ENCODE measurements at regions not wholly inside any gene's neighbourhood (a gene's known extent, or its start where the extent isn't known, plus 50 kb on each side); places are given as distances from the start of the nearest gene placed in this dataset.

DNA sequence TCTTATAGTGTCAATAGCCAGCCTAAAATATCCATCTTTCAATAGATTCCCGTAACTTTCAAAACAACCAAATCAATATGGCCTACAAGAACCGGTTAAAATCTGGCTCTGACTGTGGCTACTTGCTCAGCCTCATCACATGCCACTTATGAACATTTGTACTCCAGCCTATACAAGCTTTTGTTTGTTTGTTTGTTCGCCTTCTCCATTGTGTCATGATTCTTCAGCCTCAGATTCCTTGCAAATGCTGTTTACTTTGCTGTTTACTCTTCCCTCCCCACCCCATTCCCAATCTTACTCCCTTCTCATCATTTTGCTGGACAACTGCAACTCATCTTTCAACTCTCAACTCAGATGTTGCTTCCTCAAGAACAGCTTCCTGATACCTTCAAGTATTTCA lies 161.2 kb downstream of the CAPZA3 start:
- in situ Hi-C loops (cut with MboI; ENCODE audit: low sequenced_read_pairs) (no loop called here), dilution Hi-C loops (cut with HindIII; ENCODE audit: low sequenced_read_pairs, unreplicated experiment) (no loop called here)

More for the DNA sequence above, 161.2 kb downstream of the CAPZA3 start:
- H3K14ac ChIP-seq (replicated peaks; ENCODE audit: low read depth, low read length): no peak overlapping the region
- no peaks in the 10 kb centered on the region; the same call in 1 of the 2 replicates for H3K27me3 ChIP-seq (ENCODE audit: control insufficient read depth, insufficient read depth, low read length)
- H3K4me2 ChIP-seq (ENCODE audit: low read depth, low read length): no peak overlapping the region
- H3K9me1 ChIP-seq (ENCODE audit: insufficient read depth, low read length): no peaks in the 10 kb centered on the region
- no peak overlapping the region for H2BK15ac ChIP-seq (ENCODE audit: low read depth, low read length)
- ChIA-PET CTCF (no interaction called here), POLR2A (ENCODE audit: unreplicated experiment) (interaction anchor here (0.6 kb wide), 1 partner anchor 17 kb away, joined by 3 read pairs; no protein-coding TSS in a partner anchor)
- no peak overlapping the region for H3K18ac ChIP-seq (ENCODE audit: low read depth, low read length)
- H3K9me3 ChIP-seq (ENCODE audit: control insufficient read depth, insufficient read depth, low read length): no peaks in the 10 kb centered on the region
- intact Hi-C loops (cut with micrococcal nuclease): no loop called here
- no peak overlapping the region for H2AFZ ChIP-seq (replicated peaks; ENCODE audit: low read length, poor library complexity)
- WGBS, 2 experiments (ENCODE audit: extremely low coverage in 2 of 2, insufficient read length in 1 of 2): 96% methylated on average over 3 of the region's 3 CpGs; no CpG with 5 or more reads in 1 of the 2 experiments
- no peak overlapping the region for H4K8ac ChIP-seq (ENCODE audit: low read depth in 2 of 2, low read length in 2 of 2)
- no peak overlapping the region for H3K23ac ChIP-seq (ENCODE audit: low read depth, low read length)
- no peak overlapping the region for H2AK5ac ChIP-seq (ENCODE audit: low read depth, low read length)
- no peaks in the 10 kb centered on the region for H3K4me1 ChIP-seq (ENCODE audit: control insufficient read depth, insufficient read depth, low read length)
- H2BK120ac ChIP-seq (ENCODE audit: low read depth, low read length): no peak overlapping the region
- no TSS peak for BruUV-seq (replicated peaks)
- no peak overlapping the region for H3K4ac ChIP-seq (ENCODE audit: low read depth, low read length)
- no peak overlapping the region for H3K27ac ChIP-seq (ENCODE audit: insufficient read depth, low read length)
- DNase-seq: no peak
- H4K91ac ChIP-seq (ENCODE audit: insufficient read depth, low read depth, low read length): no peak overlapping the region
- no peaks in the 10 kb centered on the region for H3K79me1 ChIP-seq (ENCODE audit: low read depth in 1 of 2, low read length in 2 of 2)
- H4K5ac ChIP-seq (ENCODE audit: low read depth, low read length): no peak overlapping the region
- H2AK9ac ChIP-seq (replicated peaks; ENCODE audit: low read depth, low read length, poor library complexity): no peak overlapping the region
- H4K20me1 ChIP-seq (ENCODE audit: insufficient read depth, low read length): no peaks in the 10 kb centered on the region
- H2BK20ac ChIP-seq (ENCODE audit: low read depth, low read length): no peak overlapping the region
- no peaks in the 10 kb centered on the region for H3K36me3 ChIP-seq (ENCODE audit: control insufficient read depth, insufficient read depth, low read length)
- H3K4me3 ChIP-seq (ENCODE audit: insufficient read depth, low read depth, low read length): no peak overlapping the region
- TF ChIP-seq, protein P1, sequence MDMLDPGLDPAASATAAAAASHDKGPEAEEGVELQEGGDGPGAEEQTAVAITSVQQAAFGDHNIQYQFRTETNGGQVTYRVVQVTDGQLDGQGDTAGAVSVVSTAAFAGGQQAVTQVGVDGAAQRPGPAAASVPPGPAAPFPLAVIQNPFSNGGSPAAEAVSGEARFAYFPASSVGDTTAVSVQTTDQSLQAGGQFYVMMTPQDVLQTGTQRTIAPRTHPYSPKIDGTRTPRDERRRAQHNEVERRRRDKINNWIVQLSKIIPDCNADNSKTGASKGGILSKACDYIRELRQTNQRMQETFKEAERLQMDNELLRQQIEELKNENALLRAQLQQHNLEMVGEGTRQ (IDR thresholded peaks at IDR 0.05; ENCODE audit: low read depth, low read length): no peak
- TF ChIP-seq, protein P2, sequence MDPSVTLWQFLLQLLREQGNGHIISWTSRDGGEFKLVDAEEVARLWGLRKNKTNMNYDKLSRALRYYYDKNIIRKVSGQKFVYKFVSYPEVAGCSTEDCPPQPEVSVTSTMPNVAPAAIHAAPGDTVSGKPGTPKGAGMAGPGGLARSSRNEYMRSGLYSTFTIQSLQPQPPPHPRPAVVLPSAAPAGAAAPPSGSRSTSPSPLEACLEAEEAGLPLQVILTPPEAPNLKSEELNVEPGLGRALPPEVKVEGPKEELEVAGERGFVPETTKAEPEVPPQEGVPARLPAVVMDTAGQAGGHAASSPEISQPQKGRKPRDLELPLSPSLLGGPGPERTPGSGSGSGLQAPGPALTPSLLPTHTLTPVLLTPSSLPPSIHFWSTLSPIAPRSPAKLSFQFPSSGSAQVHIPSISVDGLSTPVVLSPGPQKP (IDR thresholded peaks at IDR 0.05; ENCODE audit: borderline replicate concordance, low read depth, low read length): no peak
- TF ChIP-seq RAD21 (IDR thresholded peaks at IDR 0.05; ENCODE audit: low read length) (no peak), RCOR1 (IDR thresholded peaks at IDR 0.05; ENCODE audit: insufficient replicate concordance, low read length) (no peak), CHD1 (IDR thresholded peaks at IDR 0.05; ENCODE audit: low read depth, low read length) (no peak), POLR2A (IDR thresholded peaks at IDR 0.05; ENCODE audit: low read depth, low read length) (no peak), RFX5 (IDR thresholded peaks at IDR 0.05; ENCODE audit: low read depth, low read length) (no peak), SMC3 (IDR thresholded peaks at IDR 0.05; ENCODE audit: low read depth, low read length) (no peak), FOS (IDR thresholded peaks at IDR 0.05; ENCODE audit: low read depth, low read length) (no peak), MAFK (IDR thresholded peaks at IDR 0.05; ENCODE audit: low read depth, low read length) (no peak), MXI1 (IDR thresholded peaks at IDR 0.05; ENCODE audit: borderline replicate concordance, low read depth, low read length) (no peak), BHLHE40 (IDR thresholded peaks at IDR 0.05; ENCODE audit: low read depth, low read length) (no peak), MAZ (IDR thresholded peaks at IDR 0.05; ENCODE audit: borderline replicate concordance, low read depth, low read length) (no peak), CEBPB (IDR thresholded peaks at IDR 0.05; ENCODE audit: low read depth, low read length) (no peak), NFE2L2 (IDR thresholded peaks at IDR 0.05; ENCODE audit: low read depth, low read length) (no peak)
- TF ChIP-seq, protein P3, sequence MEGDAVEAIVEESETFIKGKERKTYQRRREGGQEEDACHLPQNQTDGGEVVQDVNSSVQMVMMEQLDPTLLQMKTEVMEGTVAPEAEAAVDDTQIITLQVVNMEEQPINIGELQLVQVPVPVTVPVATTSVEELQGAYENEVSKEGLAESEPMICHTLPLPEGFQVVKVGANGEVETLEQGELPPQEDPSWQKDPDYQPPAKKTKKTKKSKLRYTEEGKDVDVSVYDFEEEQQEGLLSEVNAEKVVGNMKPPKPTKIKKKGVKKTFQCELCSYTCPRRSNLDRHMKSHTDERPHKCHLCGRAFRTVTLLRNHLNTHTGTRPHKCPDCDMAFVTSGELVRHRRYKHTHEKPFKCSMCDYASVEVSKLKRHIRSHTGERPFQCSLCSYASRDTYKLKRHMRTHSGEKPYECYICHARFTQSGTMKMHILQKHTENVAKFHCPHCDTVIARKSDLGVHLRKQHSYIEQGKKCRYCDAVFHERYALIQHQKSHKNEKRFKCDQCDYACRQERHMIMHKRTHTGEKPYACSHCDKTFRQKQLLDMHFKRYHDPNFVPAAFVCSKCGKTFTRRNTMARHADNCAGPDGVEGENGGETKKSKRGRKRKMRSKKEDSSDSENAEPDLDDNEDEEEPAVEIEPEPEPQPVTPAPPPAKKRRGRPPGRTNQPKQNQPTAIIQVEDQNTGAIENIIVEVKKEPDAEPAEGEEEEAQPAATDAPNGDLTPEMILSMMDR (conservative IDR thresholded peaks at IDR 0.05; ENCODE audit: low read depth, low read length): no peak
- no peak overlapping the region for H3K56ac ChIP-seq (ENCODE audit: extremely low read depth, insufficient read depth, low read length)
- no peak for ATAC-seq (ENCODE audit: low read depth)
- no peak overlapping the region for H2BK5ac ChIP-seq (ENCODE audit: low read depth, low read length, poor library complexity, severe bottlenecking)
- no peak overlapping the region for H3K9ac ChIP-seq (ENCODE audit: low read depth, low read length)

All from IMR-90 (cell line).